Retina (tissue), 1 donor: ENCODE measurements at regions not wholly inside any gene's neighbourhood (a gene's known extent, or its start where the extent isn't known, plus 50 kb on each side); places are given as distances from the start of the nearest gene placed in this dataset.
A peak's percentile ranks its signal among the peaks of the same experiment; 100 is the strongest.

Source experiments
- DNase-seq: peaks from one replicate; pipeline ENCODE4 v3.0.0-alpha.2; 2016

- no peak for DNase-seq
Observed at GRCh38 chr4:112852601-112853000, 196.9 kb upstream of the ANK2 start.

- DNase-seq, result no peak
Observed at GRCh38 chr4:112853662-112854256, 195.7 kb upstream of the ANK2 start.

- DNase-seq, result no peak
Observed at GRCh38 chr4:112854420-112854819, 195.0 kb upstream of the ANK2 start.

GRCh38 chr4:112855058-112855457 is 194.4 kb upstream of the ANK2 start:
- no peak for DNase-seq

GRCh38 chr4:112857461-112857860 is 192.0 kb upstream of the ANK2 start:
- DNase-seq, result no peak

GRCh38 chr4:112858751-112859150 is 190.7 kb upstream of the ANK2 start:
- no peak for DNase-seq

GRCh38 chr4:112859456-112860184 is 189.8 kb upstream of the ANK2 start:
- no peak for DNase-seq

GRCh38 chr4:112860830-112861690 is 188.4 kb upstream of the ANK2 start:
- peak; percentile 22 for DNase-seq

- no peak for DNase-seq
Observed at GRCh38 chr4:112861691-112862674, 187.5 kb upstream of the ANK2 start.

GRCh38 chr4:112865443-112865842 is 184.0 kb upstream of the ANK2 start:
- DNase-seq, result no peak

GRCh38 chr4:112876316-112876715 is 173.1 kb upstream of the ANK2 start:
- DNase-seq, result no peak

GRCh38 chr4:112881842-112882241 is 167.6 kb upstream of the ANK2 start:
- DNase-seq, result peak; percentile 42

- no peak for DNase-seq
Observed at GRCh38 chr4:112882286-112882685, 167.2 kb upstream of the ANK2 start.

GRCh38 chr4:112884406-112884805 is 165.0 kb upstream of the ANK2 start:
- DNase-seq, result no peak

GRCh38 chr4:112885897-112886296 is 163.6 kb upstream of the ANK2 start:
- no peak for DNase-seq

- no peak for DNase-seq
Observed at GRCh38 chr4:112888622-112889021, 160.8 kb upstream of the ANK2 start.

GRCh38 chr4:112889199-112889598 is 160.3 kb upstream of the ANK2 start:
- no peak for DNase-seq

GRCh38 chr4:112889619-112890527 is 159.6 kb upstream of the ANK2 start:
- no peak for DNase-seq

GRCh38 chr4:112894480-112894879 is 155.0 kb upstream of the ANK2 start:
- no peak for DNase-seq

GRCh38 chr4:112894951-112895350 is 154.5 kb upstream of the ANK2 start:
- no peak for DNase-seq
